GM21619 (cell line): ENCODE measurements at regions not wholly inside any gene's neighbourhood (a gene's known extent, or its start where the extent isn't known, plus 50 kb on each side); places are given as distances from the start of the nearest gene placed in this dataset.

Experiments used
- ATAC-seq: cut with Tn5 transposase; IDR thresholded peaks from one replicate; pipeline ENCODE4 v1.9.1; 2021; ENCODE audit not compliant: unreplicated experiment

DNA sequence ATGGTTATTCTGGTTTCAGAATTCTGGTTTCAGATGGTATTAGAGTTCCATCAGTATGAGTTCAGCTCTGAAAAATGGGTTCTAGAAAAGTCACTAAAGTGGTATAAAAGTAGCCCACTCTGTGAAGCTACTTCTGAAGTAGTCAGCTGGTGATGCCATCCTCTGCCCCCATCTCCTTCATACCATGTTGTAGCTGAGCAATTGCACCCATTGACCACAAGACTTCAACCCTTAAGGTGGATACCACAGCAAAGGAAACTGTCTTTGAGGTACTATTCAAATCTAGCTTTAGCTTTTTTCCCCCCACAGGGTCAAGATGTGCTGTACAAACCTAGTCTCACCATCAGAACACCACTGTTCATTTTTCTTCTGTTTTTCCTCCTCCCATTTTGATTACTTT is 444.9 kb downstream of the DMAC1 start:
- ATAC-seq = no peak

DNA sequence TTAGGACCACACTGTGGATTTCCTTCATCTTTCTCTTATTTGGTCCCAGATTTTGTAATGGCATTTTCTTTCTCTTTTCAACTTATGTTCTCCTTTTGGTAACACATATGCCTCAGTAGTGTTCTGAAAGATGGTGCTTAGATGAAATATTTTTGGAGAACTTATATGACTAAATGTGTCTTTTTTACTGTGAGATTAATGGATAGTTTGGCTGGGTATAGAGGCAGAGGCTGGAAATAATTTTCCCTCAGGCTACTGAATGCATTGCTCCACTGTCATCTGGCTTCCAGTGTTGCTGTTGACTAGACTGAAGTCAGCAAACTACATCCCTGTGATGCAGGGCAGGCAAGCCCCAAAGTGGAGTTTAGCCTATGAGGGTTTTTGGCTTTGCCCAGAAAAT is 450.9 kb downstream of the DMAC1 start:
- no peak for ATAC-seq

DNA sequence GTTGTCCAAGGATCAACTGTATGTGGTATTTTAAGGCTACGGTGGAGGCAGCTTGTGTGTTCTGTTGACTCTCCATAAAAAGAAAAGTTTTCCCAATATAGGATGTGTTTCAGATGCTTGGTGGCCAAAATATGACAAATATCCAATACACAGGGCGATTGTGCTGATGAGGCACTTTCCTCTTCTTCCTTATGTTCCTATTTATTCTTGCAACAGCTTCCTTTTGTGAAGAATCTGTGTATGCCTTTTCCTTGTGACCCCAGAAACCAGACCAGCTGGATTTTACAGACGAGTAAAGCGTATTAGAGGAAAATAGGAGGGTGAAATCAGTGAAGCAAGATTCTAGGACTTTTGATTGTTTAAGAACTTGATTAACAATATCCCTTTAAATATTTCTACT is 452.0 kb downstream of the DMAC1 start:
- ATAC-seq = no peak

DNA sequence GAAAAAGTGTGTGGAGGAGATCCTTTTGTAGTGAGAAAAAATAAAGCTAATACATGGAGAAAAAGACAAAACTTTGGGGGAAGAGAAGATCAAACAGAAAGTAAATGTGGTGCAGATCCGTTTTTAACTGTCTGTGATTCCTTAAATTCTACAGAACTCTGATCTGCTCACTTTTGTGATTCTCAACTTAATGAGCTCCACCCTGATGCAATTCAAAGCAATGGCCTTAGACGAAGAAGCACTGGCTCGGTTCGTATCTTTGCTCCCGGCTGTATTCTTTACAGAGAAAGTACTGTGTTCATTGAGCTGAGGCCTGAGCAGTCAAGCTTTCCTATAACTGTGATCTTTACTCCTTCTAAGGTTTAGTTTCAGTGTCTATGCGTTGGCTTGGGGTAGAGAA is 453.4 kb downstream of the DMAC1 start:
- ATAC-seq = no peak

DNA sequence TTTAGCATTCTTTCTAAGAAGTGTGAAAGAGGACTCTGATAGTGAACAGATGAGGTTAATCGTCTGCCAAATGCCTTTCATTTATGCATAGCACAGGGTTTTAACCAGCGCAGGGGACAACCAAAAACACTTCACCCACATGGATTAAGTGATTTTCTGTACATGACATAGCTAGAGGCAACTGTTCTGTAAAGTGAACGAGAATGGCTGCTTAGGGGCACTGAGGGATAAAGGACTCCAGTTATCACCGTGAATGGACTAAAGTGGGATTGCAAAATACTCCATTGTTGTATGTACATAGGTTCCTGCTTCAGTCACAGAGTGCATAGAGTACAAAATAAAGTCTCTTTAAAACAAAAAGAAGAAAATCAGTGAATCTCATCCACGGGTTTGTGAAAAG is 456.8 kb downstream of the DMAC1 start:
- ATAC-seq = no peak

DNA sequence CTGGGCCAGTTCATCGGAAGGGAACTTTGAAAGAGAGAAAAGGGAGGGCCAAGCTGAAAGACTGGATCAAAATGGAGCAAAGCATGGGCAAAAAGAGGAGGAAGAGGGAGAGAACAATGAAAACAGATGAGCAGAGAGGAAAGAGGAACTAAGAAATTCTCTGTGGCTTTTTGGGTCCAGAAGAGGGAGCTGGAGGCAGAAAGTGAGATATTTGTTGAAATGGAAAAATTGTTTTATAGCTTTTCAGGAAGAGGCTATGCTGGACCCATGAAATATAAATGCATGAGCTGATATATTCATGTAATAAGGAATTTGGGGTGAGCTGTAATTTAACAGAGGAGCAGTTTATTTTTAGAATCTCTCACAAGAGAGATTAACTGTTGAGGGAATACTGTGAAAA is 457.3 kb downstream of the DMAC1 start:
- ATAC-seq = peak; percentile 84

DNA sequence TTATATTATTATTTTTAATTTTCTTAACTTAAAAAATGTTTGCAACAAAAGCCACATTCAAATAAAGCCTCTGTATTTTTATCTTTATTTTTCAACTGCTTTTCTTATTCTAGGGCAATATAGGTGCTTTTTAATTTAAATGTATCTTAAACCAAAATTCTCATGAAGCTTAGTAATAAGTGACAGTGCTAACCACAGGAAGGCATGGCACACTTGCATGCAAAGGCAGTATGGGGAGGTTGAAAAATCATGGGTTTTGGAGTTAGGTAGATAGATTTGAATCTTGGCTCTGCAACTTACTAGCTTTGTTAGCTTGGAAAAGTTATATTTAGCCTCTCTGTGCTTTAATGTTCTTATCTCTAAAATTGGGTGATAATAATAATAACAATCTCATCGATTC is 458.0 kb downstream of the DMAC1 start:
- no peak for ATAC-seq

DNA sequence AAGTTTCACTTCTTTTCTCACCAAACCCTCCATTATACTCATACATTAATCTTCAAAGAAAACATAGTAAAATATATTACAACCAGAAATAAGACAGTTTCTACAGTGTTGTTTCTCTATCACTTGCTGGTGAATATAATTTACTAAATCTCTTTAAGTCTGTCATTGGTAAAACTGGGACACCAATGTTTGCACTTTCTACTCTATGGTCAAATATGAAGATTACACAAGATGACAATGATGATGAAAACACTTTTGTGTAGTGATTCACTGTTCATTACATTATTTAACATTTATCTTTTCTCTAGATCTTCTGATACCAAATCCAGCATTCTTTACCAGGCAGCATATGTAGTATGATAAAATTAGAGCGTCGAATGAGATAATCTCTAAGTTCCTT is 459.1 kb downstream of the DMAC1 start:
- ATAC-seq = no peak

DNA sequence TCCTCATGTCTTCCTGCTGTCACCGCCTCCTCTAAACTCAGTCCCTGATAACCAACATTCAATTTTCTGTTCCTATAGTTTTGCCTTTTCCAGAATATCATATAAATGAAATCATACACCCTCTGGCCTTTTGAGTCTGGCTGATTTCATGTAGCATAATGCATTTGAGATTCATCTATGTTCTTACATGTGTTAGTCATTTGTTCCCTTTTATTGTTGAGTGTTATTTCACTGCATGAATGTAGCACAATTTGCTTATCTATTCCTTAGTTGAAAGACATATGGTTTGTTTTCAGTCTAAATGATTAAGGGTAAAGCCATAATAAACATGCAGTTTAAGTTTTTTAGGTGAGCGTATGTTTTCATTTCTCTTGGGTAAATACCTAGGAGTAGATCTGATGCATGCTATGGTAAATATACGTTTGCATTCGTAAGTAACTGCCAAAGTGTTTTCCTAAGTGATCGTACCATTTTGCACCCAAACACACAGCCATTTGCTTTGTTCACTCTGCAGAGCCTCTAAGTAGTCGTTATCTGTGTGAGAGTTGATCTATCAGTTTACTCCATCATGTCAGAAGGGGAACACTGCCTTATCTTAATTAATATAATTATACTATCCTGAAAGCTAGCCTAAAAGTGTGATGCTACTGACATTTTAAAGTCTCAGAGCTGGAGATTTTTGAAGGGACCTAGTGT is 460.8 kb downstream of the DMAC1 start:
- ATAC-seq = no peak

DNA sequence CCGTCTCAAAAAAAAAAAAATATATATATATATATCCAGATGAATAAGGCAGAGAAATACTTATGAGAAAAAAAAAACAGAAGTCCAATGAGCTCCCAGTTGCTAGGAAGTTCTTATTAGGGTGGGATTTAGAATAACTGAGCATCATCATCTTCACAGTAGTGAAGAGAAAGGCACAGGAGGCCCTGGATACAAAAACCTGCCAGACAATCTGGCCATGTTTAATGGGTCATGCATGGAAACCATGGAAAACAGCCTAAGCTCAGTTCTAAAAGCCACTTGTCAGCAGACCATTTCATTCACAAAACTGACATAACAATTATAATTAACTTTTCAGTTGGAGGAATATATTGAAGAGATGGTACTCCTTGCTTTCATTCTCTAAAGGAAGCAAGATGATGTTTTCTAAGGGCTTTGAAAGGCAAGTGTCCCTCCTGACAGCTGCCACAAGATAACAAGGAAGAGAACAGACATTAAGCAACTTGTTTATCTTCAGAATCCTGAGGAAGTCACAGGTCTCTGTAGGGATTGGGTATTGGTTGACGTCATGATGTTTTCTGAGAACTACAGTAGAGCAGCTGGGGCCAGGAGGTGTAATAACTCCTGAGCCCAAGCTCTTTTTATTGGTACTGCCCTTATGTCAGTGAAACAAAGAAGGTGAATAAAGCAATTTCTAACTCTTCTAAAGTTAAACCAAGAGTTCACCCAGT is 463.1 kb downstream of the DMAC1 start:
- ATAC-seq = no peak

DNA sequence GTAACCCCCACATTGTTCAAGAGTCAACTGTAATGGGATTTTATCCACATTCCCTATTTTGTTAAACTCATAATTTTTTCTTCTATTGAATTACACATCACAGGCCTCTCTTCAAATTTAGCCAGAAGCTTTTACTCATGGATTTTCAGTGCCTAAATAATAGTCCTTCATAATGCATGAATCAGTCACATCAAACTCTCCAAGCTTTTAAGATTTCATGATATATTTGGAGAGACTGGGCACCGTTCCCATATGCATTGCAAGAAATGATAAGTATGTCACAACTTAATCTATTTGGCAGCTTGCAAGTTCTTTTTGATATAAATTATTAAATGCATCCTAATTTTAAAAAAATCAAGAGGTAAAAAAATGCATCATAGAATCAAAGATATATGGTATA is 465.9 kb downstream of the DMAC1 start:
- ATAC-seq = no peak

DNA sequence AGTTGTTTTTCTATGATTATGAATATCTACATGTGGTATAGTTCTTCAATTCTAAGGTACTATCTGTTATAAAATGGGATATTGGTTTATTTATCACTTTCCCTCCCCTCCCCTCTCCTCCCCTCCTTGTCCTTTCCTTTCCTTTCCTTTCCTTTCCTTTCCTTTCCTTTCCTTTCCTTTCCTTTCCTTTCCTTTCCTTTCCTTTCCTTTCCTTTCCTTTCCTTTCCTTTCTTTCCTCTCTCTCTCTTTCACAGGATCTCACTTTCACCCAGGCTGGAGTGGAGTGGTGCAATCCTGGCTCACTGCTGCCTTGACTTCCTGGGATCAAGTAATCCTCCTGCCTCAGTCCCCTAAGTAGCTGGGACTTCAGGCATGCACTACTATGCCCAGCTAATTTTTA is 466.8 kb downstream of the DMAC1 start:
- no peak for ATAC-seq

DNA sequence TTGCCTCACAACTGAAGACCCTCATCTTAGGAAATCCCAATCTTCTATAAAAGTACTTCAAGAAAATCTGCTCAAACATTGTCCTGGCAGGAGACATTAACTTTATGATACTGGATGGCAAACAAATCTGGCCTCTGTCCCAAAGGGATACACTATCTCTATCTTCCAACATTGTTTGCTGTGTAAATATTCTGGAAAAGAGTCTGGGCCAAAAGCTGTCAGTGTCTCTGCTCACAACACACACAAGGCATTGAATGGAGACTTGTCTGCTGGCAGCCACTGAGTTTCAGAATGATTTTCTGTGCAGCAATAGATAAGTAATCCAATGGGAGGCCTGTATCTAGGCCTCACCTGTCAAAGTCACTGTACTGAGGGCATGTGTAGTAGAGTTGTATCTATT is 471.1 kb downstream of the DMAC1 start:
- ATAC-seq = no peak

DNA sequence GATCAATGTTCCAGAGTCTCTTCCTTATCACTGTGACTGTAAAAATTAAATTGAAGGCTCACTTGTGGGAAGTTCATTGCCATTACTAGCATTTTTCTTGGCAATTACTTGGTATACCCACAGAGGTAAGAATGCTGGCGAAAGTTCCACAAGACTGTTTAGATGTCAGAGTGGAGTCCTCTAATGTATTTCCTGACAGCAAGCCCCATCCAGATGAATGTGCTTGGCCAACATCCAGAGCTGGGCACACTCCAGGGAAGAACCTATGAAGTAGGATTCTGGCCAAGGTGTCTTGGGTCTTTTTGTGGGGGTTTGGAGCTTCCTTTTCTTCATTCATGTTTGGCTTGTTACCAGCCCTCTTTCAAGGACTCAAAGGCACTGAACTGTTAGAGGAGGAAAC is 473.6 kb downstream of the DMAC1 start:
- no peak for ATAC-seq

DNA sequence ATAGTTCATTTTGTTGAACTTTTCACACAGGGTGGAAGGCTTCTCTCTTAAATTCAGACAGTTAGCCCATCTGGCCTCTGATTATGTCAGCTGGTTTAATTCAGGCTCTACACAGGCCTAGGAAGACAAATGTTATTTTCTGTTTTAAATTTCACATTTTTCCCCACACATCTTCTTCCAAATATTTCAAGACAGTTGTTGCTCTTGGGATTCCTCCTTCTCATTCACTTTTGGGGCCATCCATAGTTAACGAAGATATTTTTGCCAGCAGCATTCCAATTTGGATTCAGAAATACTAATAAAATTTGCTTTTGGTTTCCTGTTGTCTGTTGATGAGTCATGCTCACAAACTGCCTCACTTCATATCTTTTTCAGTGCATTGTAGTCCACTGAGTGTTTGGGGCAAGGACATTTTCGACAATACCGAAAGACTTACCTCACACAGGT is 475.4 kb downstream of the DMAC1 start:
- ATAC-seq = no peak

DNA sequence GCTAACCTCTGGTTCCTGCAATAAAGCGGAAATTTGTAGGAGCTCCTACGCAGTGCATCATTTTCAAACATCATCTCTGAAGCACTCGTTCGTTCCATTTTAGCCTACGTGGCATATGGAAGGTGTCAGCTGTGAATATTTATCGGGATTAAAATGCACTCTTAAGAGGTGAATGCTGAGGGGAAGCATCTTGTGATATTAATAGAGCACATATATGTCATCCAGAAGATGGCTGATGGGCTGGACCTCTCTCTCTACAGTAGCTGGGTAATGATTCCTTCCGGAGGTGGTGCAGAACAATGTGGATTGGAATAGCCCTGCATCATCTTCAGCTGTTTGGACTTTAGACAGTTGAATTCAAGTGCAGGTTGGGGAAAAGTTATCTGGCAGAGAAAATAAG is 478.7 kb downstream of the DMAC1 start:
- ATAC-seq = no peak

DNA sequence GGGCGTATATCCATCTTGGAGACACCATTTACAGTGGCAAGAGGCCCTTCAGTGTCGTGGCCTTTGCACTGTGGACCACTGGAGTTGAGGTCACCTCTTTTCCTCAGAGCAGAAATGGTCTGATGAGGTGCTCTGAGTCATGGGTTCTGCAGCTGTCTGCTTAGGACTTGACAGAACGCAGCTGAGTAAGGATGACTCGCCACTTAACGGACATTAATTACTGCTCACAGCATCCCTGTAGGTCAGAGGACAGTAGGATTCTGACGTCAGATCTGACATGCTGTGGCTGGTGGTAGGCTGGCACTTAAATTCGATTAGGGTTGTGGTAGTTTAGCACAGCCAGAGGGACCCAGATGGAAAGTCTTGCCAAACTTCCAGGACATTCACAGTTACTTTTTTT is 479.4 kb downstream of the DMAC1 start:
- no peak for ATAC-seq

DNA sequence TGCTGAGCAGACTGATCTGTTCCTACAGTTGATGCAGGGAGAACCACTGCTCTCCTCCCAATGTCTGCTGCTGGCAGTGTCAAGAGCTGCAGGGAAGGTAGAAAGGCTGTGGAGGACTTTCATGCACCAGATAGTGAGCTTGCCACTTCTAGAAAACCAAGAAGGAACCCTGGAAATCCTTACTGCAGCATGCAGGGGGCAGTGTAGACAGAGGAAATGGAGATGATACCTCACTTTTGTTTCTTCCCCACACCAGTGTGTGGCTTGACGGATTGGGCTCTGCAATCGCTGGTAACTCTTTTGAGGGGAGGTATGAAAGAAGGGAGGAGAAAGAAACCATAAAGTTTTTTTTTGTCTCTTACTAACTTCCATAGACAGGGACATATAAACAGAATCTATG is 480.7 kb downstream of the DMAC1 start:
- ATAC-seq = no peak

DNA sequence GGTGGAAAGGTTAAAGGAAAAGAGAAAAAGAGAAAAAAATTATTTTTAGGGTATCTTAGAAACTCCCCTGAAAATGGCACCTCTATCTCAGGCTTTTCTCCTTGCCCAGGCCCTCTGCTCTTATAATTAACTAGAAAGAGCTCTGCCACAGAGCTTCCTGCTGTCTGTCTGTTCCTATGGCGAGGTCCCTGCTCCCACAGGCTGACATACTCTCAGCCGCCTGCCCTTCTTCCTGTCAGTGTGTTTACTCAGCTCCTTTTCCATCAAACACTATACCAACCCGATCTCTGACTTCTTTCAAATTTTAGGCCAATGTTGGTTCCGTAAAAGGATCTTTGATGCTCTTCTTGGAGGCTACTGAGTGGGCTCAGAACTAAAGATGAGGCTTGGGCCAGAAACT is 482.6 kb downstream of the DMAC1 start:
- ATAC-seq = no peak

DNA sequence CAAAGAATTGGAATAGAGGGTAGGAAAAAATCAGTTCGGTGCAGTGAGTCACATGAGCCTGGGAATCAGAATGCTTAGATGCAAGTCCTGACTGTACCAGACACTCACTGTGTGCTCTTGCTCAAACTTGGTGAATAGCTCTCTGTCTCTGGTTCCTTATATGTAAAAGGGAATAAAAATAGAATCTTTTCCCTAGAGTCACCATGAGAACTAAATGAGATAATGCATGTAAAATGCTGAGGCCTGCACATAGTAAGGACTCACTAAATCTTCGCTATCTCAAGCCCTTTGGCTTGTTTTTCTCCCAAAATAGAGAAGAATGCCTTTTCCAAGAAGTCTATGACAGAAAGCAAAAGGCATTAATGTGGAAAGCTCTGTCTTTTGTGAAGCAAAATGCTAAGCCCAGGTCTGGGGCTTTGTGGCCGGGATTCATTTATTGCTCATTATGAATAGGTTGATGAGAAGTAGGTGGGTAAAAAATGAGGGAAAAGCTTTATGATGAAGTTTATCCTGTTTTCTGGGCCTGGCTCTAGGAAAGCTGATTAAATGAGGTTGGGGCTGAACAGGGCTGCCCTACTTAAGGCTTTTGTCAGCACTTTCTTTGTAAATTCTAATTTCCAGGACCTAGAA is 483.3 kb downstream of the DMAC1 start:
- no peak for ATAC-seq

DNA sequence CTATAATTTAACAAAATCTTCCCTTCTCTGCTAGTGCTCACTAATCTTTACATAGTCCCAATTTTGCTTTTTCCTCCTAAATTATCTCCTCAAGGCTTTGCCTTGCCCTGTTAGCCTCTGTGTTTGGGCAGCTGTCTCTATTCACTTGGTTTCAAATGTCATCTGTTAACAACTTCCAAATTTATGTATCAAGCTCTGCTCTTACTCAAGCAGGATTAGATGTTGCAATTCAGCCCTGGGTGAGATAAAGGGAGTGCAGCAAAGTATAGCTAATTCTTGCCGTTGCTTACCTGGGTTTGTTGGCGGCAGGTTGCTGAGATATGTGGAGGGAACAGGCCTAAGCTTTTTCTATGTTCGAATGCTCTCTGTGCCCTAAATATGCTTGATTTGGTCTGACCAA is 483.8 kb downstream of the DMAC1 start:
- ATAC-seq = no peak

DNA sequence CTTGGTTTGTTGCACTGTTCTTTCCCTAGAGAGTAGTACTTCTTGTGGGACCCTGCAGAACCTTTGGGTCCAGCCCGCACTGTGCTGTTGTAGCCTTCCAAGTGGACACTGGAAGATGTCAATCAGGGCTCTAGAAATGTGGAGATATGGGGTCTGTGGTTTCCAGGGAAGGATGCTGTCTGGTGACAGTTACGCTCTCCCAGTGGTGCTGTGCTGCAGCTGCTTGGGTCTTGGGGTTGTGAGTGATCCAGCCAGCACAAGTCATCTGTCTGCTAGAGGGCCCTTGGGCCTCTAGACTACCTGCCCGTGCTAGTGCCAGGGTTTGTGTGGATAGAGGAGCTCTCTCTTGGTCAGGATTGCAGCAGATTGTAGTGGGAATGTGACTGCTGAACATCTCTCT is 484.5 kb downstream of the DMAC1 start:
- ATAC-seq = no peak
